Loucy (cell line): ENCODE measurements at regions not wholly inside any gene's neighbourhood (a gene's known extent, or its start where the extent isn't known, plus 50 kb on each side); places are given as distances from the start of the nearest gene placed in this dataset.

Experiments
- H2AFZ ChIP-seq: fragments of 200-600 bp; sonication (generic); 2 replicates; pipeline ENCODE4 v1.6.0; 2016; ENCODE audit warnings: antibody characterized with exemption, mild to moderate bottlenecking, low read length, moderate library complexity
- H3F3A ChIP-seq: fragments of 200-600 bp; 2 replicates; pipeline ENCODE4 v1.6.0; 2016; ENCODE audit warnings: antibody characterized with exemption, low read depth, mild to moderate bottlenecking
- H3K27me3 ChIP-seq: fragments of 200-600 bp; sonication (generic); 2 replicates; pipeline ENCODE4 v1.6.1; 2014; ENCODE audit warnings: low read length, mild to moderate bottlenecking; ENCODE audit not compliant: insufficient read depth, poor library complexity, severe bottlenecking
- H3K36me3 ChIP-seq: fragments of 200-600 bp; sonication (generic); 2 replicates; pipeline ENCODE4 v1.6.1; 2016; ENCODE audit warnings: low read length; ENCODE audit not compliant: insufficient read depth
- H3K4me1 ChIP-seq: fragments of 200-600 bp; sonication (generic); 2 replicates; pipeline ENCODE4 v1.5.1; 2014; ENCODE audit warnings: low read length, mild to moderate bottlenecking; ENCODE audit not compliant: insufficient read depth, poor library complexity, severe bottlenecking
- H3K4me2 ChIP-seq: fragments of 200-600 bp; sonication (generic); 2 replicates; pipeline ENCODE4 v1.6.0; 2014; ENCODE audit warnings: antibody characterized with exemption, low read length, low read depth, mild to moderate bottlenecking; ENCODE audit not compliant: poor library complexity, severe bottlenecking
- H3K4me3 ChIP-seq: fragments of 200-600 bp; sonication (generic); 2 replicates; pipeline ENCODE4 v1.5.1; 2014; ENCODE audit warnings: low read length, mild to moderate bottlenecking, mixed read lengths; ENCODE audit not compliant: poor library complexity, severe bottlenecking
- H3K79me2 ChIP-seq: fragments of 200-600 bp; sonication (generic); 2 replicates; pipeline ENCODE4 v1.6.1; 2014; ENCODE audit warnings: low read length; ENCODE audit not compliant: insufficient read depth
- H3K9ac ChIP-seq: fragments of 200-600 bp; sonication (generic); 2 replicates; pipeline ENCODE4 v1.6.0; 2014; ENCODE audit warnings: mild to moderate bottlenecking, low read depth, low read length, moderate library complexity; ENCODE audit not compliant: poor library complexity, severe bottlenecking
- H3K9me2 ChIP-seq: fragments of 200-600 bp; sonication (generic); replicated peaks from 2 replicates; pipeline ENCODE4 v1.6.1; 2016; ENCODE audit warnings: low read depth, low read length, mixed read lengths
- H3K9me3 ChIP-seq: fragments of 200-600 bp; sonication (generic); 2 replicates; pipeline ENCODE4 v1.6.1; 2014; ENCODE audit warnings: mild to moderate bottlenecking, antibody characterized with exemption, low read length, low read depth; ENCODE audit not compliant: insufficient read depth
- H4K20me1 ChIP-seq: fragments of 200-600 bp; sonication (generic); 2 replicates; pipeline ENCODE4 v1.6.0; 2014; ENCODE audit warnings: antibody characterized with exemption, low read length, mild to moderate bottlenecking; ENCODE audit not compliant: insufficient read depth, poor library complexity, severe bottlenecking
- EZH2phosphoT487 ChIP-seq: fragments of 200-600 bp; IDR thresholded peaks from 2 replicates; pipeline ENCODE4 v1.6.1; 2018; ENCODE audit warnings: antibody characterized with exemption, mild to moderate bottlenecking, moderate library complexity, borderline replicate concordance
- TF ChIP-seq, protein P1 (sequence below): fragments of 200-600 bp; sonication (generic); conservative IDR thresholded peaks from 2 replicates; pipeline ENCODE4 v1.5.1; 2014; ENCODE audit warnings: mild to moderate bottlenecking, antibody characterized with exemption, low read length

DNA sequence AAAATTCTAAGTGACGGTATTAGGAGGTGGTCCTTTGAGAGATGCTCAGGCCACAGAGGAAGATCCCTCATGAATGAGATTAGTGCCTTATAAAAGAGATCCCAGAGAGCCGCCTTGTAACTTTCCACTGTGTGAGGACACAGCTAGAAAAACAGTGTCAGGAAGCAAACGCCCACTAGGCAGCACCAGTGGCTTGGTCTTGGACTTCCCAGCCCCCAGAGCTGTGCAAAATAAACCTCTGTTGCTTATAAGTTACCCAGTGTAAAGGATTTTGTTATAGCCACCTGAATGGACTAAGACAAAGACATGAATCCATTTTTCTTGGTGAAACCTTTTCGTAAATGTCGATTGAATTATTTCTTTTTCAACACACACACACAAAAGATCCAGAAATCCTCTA lies 141.0 kb downstream of the CBLN1 start:
- Histone ChIP-seq H2AFZ (no peak overlapping the region), H3K4me2 (no peak overlapping the region), H3K9me2 (no peaks in the 10 kb centered on the region), H3K36me3 (no peaks in the 10 kb centered on the region), H4K20me1 (no peaks in the 10 kb centered on the region), H3K4me1 (no peaks in the 10 kb centered on the region), H3K9ac (no peak overlapping the region), H3F3A (no peaks in the 10 kb centered on the region), H3K79me2 (no peaks in the 10 kb centered on the region), H3K4me3 (no peak overlapping the region), H3K9me3 (no peaks in the 10 kb centered on the region), H3K27me3 (no peaks in the 10 kb centered on the region)
- no peak for TF ChIP-seq EZH2phosphoT487
- TF ChIP-seq, protein P1, sequence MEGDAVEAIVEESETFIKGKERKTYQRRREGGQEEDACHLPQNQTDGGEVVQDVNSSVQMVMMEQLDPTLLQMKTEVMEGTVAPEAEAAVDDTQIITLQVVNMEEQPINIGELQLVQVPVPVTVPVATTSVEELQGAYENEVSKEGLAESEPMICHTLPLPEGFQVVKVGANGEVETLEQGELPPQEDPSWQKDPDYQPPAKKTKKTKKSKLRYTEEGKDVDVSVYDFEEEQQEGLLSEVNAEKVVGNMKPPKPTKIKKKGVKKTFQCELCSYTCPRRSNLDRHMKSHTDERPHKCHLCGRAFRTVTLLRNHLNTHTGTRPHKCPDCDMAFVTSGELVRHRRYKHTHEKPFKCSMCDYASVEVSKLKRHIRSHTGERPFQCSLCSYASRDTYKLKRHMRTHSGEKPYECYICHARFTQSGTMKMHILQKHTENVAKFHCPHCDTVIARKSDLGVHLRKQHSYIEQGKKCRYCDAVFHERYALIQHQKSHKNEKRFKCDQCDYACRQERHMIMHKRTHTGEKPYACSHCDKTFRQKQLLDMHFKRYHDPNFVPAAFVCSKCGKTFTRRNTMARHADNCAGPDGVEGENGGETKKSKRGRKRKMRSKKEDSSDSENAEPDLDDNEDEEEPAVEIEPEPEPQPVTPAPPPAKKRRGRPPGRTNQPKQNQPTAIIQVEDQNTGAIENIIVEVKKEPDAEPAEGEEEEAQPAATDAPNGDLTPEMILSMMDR = no peak

GRCh38 chr16:49130397-49130796 lies 151.2 kb downstream of the CBLN1 start:
- Histone ChIP-seq H3K9ac (no peak overlapping the region), H3K4me3 (no peak overlapping the region), H4K20me1 (no peaks in the 10 kb centered on the region), H2AFZ (no peak overlapping the region), H3K4me2 (no peak overlapping the region), H3K9me2 (no peaks in the 10 kb centered on the region), H3K79me2 (no peaks in the 10 kb centered on the region), H3K4me1 (no peaks in the 10 kb centered on the region), H3K36me3 (no peaks in the 10 kb centered on the region), H3K27me3 (no peaks in the 10 kb centered on the region), H3K9me3 (no peaks in the 10 kb centered on the region), H3F3A (no peaks in the 10 kb centered on the region)
- TF ChIP-seq EZH2phosphoT487 = no peak
- TF ChIP-seq, protein P1 = no peak

- Histone ChIP-seq H2AFZ (no peak overlapping the region), H3K79me2 (no peaks in the 10 kb centered on the region), H3K36me3 (no peaks in the 10 kb centered on the region), H3K27me3 (no peaks in the 10 kb centered on the region), H3K4me1 (no peaks in the 10 kb centered on the region), H4K20me1 (no peaks in the 10 kb centered on the region), H3K4me2 (no peak overlapping the region), H3K4me3 (no peak overlapping the region), H3K9me2 (no peaks in the 10 kb centered on the region), H3F3A (no peaks in the 10 kb centered on the region), H3K9ac (no peak overlapping the region), H3K9me3 (no peaks in the 10 kb centered on the region)
- no peak for TF ChIP-seq EZH2phosphoT487
- TF ChIP-seq, protein P1 = no peak
Measured at GRCh38 chr16:49129935-49130334, 151.7 kb downstream of the CBLN1 start.
